C4-2B (cell line): ENCODE measurements at regions not wholly inside any gene's neighbourhood (a gene's known extent, or its start where the extent isn't known, plus 50 kb on each side); places are given as distances from the start of the nearest gene placed in this dataset.

Experiments used
- CTCF ChIP-seq: fragments of 450-650 bp; conservative IDR thresholded peaks from 2 replicates; pipeline ENCODE4 v1.5.1; 2017; ENCODE audit warnings: mild to moderate bottlenecking
- ZFX ChIP-seq: fragments of 450-650 bp; IDR thresholded peaks from 2 replicates; pipeline ENCODE4 v1.6.1; 2017

DNA sequence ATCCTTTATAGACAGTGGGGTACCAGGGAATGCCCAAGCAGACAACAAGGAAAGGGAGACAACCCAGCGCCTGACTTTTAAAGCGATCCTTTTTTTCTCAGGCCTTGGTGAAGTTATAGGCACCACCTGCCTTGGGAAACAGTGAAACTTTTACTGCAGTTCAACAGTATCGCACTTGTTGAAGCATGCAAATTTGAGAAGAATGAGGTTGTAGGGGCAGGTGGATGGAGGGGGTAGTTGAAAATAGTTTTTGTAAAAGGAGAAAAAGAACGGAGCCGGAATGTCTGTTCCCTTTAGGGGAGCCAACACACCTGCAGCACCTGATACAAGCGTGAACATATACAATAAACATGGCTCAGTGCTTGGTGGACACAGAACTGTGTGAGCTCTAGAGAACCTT lies 190.2 kb upstream of the NR3C1 start:
- TF ChIP-seq CTCF, result no peak
- TF ChIP-seq ZFX, result no peak
